ENCODE measurements at regions not wholly inside any gene's neighbourhood (a gene's known extent, or its start where the extent isn't known, plus 50 kb on each side); places are given as distances from the start of the nearest gene placed in this dataset.

DNA sequence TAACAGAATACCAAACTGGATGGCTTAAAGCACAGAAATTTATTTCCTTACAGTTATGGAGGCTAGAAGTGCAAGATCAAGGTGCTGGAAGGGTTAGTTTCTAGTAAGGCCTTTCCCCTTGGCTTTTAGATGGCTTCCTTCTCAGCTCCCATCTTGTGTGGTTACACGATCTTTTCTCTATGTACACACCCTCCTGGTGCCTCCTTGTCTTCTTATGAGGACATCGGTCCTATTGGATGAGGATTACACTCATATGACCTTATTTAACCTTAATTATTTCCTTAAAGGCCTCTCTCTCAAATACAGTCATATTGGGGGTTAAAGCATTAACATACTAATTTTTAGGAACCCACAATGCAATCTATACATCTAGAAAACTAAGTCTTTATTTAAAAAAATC is 787.9 kb upstream of the GALNTL6 start:
- H2BK120ac ChIP-seq (replicated peaks; ENCODE audit: low read depth, low read length), result no peak overlapping the region
- H3K36me3 ChIP-seq (ENCODE audit: control insufficient read depth in 2 of 4, insufficient read depth in 4 of 4, low read length in 3 of 4), result peaks cover 0 to 4% (median 0%) of the 10 kb centered on the region in 4 experiments; a peak in 2 of 8 replicates
- no peak overlapping the region for H3K4ac ChIP-seq (replicated peaks; ENCODE audit: insufficient read length, low read depth, low read length)
- H3K4me2 ChIP-seq (ENCODE audit: insufficient read depth in 1 of 2, low read depth in 2 of 2, low read length in 2 of 2), result no peak overlapping the region
- FAIRE-seq (no peak), DNase-seq (ENCODE audit: low read depth in 1 of 2, low spot score in 2 of 2) (no peak)
- no peak overlapping the region for H4K5ac ChIP-seq (ENCODE audit: insufficient read length, low read depth, low read length)
- no peak overlapping the region for H2AFZ ChIP-seq (ENCODE audit: low read length)
- H3K9ac ChIP-seq (replicated peaks in 1 of 4; ENCODE audit: extremely low read depth in 1 of 4, low read depth in 3 of 4, low read length in 3 of 4), result no peak overlapping the region
- POLR2A ChIA-PET (ENCODE audit: partially characterized antibody), result no interaction called here
- no peak overlapping the region; the same call in 1 of the 2 replicates for H2BK20ac ChIP-seq (ENCODE audit: low read length)
- H4K8ac ChIP-seq (ENCODE audit: extremely low read depth, insufficient read depth, low read length), result no peak overlapping the region
- CTCF ChIA-PET (ENCODE audit: partially characterized antibody), result interaction anchor here (1.0 kb wide), 1 partner anchor 766 kb away, joined by 3 read pairs; no protein-coding TSS in a partner anchor
- no peaks in the 10 kb centered on the region for H3K9me3 ChIP-seq (ENCODE audit: insufficient read depth in 2 of 2, low read depth in 1 of 2, low read length in 1 of 2)
- H3K79me1 ChIP-seq (ENCODE audit: low read depth, low read length), result no peaks in the 10 kb centered on the region
- no peak overlapping the region for H3K18ac ChIP-seq (ENCODE audit: extremely low read depth, low read length)
- H3K56ac ChIP-seq (replicated peaks; ENCODE audit: insufficient read length, low read depth, low read length), result no peak overlapping the region
- H3K4me1 ChIP-seq (replicated peaks in 1 of 4; ENCODE audit: control insufficient read depth in 3 of 4, insufficient read depth in 4 of 4, low read length in 3 of 4), result peaks cover 2 to 16% (median 3%) of the 10 kb centered on the region in 4 experiments; a peak in 3 of 7 replicates
- H2AK5ac ChIP-seq (ENCODE audit: low read depth, low read length), result no peak overlapping the region
- no peak overlapping the region for H2BK15ac ChIP-seq (ENCODE audit: low read length)
- no peaks in the 10 kb centered on the region for H3K79me2 ChIP-seq (ENCODE audit: control insufficient read depth in 1 of 2, insufficient read depth in 2 of 2, low read length in 2 of 2)
- no peak overlapping the region for H3K14ac ChIP-seq (ENCODE audit: insufficient read length)
- H3K23ac ChIP-seq (ENCODE audit: insufficient read length), result no peak overlapping the region
- H4K20me1 ChIP-seq (replicated peaks in 1 of 2; ENCODE audit: control insufficient read depth in 1 of 2, insufficient read depth in 2 of 2, low read length in 2 of 2), result no peaks in the 10 kb centered on the region
- 92% methylated on average over 2 of the region's 2 CpGs; no CpG with 5 or more reads in 1 of the 2 experiments for WGBS, 2 experiments (ENCODE audit: extremely low coverage in 1 of 2, insufficient coverage in 1 of 2, insufficient read length in 1 of 2, insufficient replicate concordance in 2 of 2, low coverage in 1 of 2, low lambda C conversion rate in 2 of 2, missing lambda C conversion rate in 1 of 2)
- H2BK5ac ChIP-seq (ENCODE audit: low read depth, low read length), result no peak overlapping the region
- H3K4me3 ChIP-seq (ENCODE audit: extremely low read depth in 1 of 4, insufficient read depth in 2 of 4, low read depth in 3 of 4, low read length in 4 of 4), result no peak overlapping the region
- no peaks in the 10 kb centered on the region for H3K23me2 ChIP-seq (ENCODE audit: low read depth, low read length)
- no peaks in the 10 kb centered on the region for H3K27me3 ChIP-seq (replicated peaks in 1 of 4; ENCODE audit: control insufficient read depth in 3 of 4, extremely low read depth in 1 of 4, insufficient read depth in 3 of 4, low read length in 3 of 4)
- no peak overlapping the region for H2BK12ac ChIP-seq (ENCODE audit: low read depth, low read length)
- no peak overlapping the region for H3K27ac ChIP-seq (ENCODE audit: low read depth, low read length)
- peak overlapping the region; percentile 25 for H4K91ac ChIP-seq (replicated peaks; ENCODE audit: insufficient read length, low read length)
- TF ChIP-seq NANOG (IDR thresholded peaks at IDR 0.05; ENCODE audit: insufficient read depth, low read depth, low read length, poor library complexity, severe bottlenecking), result no peak
- TF ChIP-seq, protein P1, sequence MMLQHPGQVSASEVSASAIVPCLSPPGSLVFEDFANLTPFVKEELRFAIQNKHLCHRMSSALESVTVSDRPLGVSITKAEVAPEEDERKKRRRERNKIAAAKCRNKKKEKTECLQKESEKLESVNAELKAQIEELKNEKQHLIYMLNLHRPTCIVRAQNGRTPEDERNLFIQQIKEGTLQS (IDR thresholded peaks at IDR 0.05; ENCODE audit: insufficient read depth, low read depth, low read length), result no peak
- TF ChIP-seq MAFK (IDR thresholded peaks at IDR 0.05; ENCODE audit: low read depth, low read length), result no peak
- no peak for TF ChIP-seq NRF1 (IDR thresholded peaks at IDR 0.05; ENCODE audit: low read depth, low read length)
- TF ChIP-seq JUN (IDR thresholded peaks at IDR 0.05; ENCODE audit: low read depth, low read length), result no peak
- TF ChIP-seq KDM4A (IDR thresholded peaks at IDR 0.05; ENCODE audit: low read depth, low read length, severe bottlenecking), result no peak
- no peak for TF ChIP-seq BCL11A (IDR thresholded peaks at IDR 0.05; ENCODE audit: low read depth in 2 of 2, low read length in 2 of 2)
- TF ChIP-seq KDM5A (IDR thresholded peaks at IDR 0.05; ENCODE audit: low read length), result no peak
- TF ChIP-seq SAP30 (IDR thresholded peaks at IDR 0.05; ENCODE audit: insufficient read depth, insufficient replicate concordance, low read length), result no peak
- TF ChIP-seq BACH1 (IDR thresholded peaks at IDR 0.05; ENCODE audit: low read length), result no peak
- TF ChIP-seq TEAD4 (IDR thresholded peaks at IDR 0.05; ENCODE audit: low read depth, low read length), result no peak
- no peak for TF ChIP-seq POLR2A (IDR thresholded peaks at IDR 0.05; ENCODE audit: control extremely low read depth in 1 of 2, low read depth in 2 of 2, low read length in 2 of 2)
- no peak for TF ChIP-seq RFX5 (IDR thresholded peaks at IDR 0.05; ENCODE audit: borderline replicate concordance, low read depth, low read length)
- TF ChIP-seq SUZ12 (IDR thresholded peaks at IDR 0.05; ENCODE audit: low read length), result no peak
- TF ChIP-seq GTF2F1 (IDR thresholded peaks at IDR 0.05; ENCODE audit: borderline replicate concordance, low read depth, low read length), result no peak
